GM12878 (cell line): ENCODE measurements at regions not wholly inside any gene's neighbourhood (a gene's known extent, or its start where the extent isn't known, plus 50 kb on each side); places are given as distances from the start of the nearest gene placed in this dataset.
A peak's percentile ranks its signal among the peaks of the same experiment; 100 is the strongest.

Experiments used
- ATAC-seq: fragments of 200-7000 bp; cut with Tn5 transposase; 3 replicates; pipeline ENCODE4 v1.9.1; 2020; ENCODE audit warnings: mild to moderate bottlenecking, moderate library complexity
- BruUV-seq: library from RNA; stranded (reverse); fragments of 400-500 nt; replicated peaks from 2 replicates; lab custom pipeline; 2021; lab: Mats Ljungman, UMichigan
- CTCF ChIA-PET: fragments of 300-600 bp; sonication (Branson Sonifier 250); formaldehyde crosslinking; extraction: SDS; loops from one replicate; lab custom pipeline; 2021; ENCODE audit warnings: inconsistent platforms; lab: Yijun Ruan, JAX
- POLR2A ChIA-PET: fragments of 350-600 bp; formaldehyde crosslinking; extraction: SDS; loops from one replicate; lab custom pipeline; 2021; ENCODE audit warnings: inconsistent platforms; lab: Charles Lee
- RAD21 ChIA-PET: fragments of 300-600 bp; sonication (Branson Sonifier 250); formaldehyde crosslinking; loops from one replicate; lab custom pipeline; 2023; ENCODE audit warnings: antibody characterized with exemption; ENCODE audit not compliant: unreplicated experiment; lab: Charles Lee
- SMC1A ChIA-PET: fragments of 300-600 bp; sonication (Branson Sonifier 250); formaldehyde crosslinking; loops from one replicate; lab custom pipeline; 2023; ENCODE audit not compliant: unreplicated experiment, uncharacterized antibody; lab: Charles Lee
- DNase-seq: peaks from one replicate; pipeline ENCODE4 v3.0.0-alpha.2; 2011; ENCODE audit warnings: low read depth, low spot score
- FAIRE-seq: peaks from 3 replicates; lab custom pipeline; 2011; peaks lifted over from hg19 to GRCh38; lab: Jason Lieb, UNC
- H2AFZ ChIP-seq: 2 replicates; pipeline ENCODE4 v1.6.0; 2011; ENCODE audit warnings: low read depth, low read length, control low read depth; ENCODE audit not compliant: control insufficient read depth
- H3K27ac ChIP-seq: 2 replicates; pipeline ENCODE4 v1.5.1; 2011; ENCODE audit warnings: control low read depth; ENCODE audit not compliant: control insufficient read depth, insufficient read depth
- H3K27me3 ChIP-seq, 2 experiments: replicated peaks in 1 of 2; 2 replicates each; pipeline versions ENCODE4 v1.6.0 to v1.6.1; 2011; ENCODE audit warnings: low read length in 1 of 2; ENCODE audit not compliant: control insufficient read depth in 2 of 2, insufficient read depth in 2 of 2
- H3K36me3 ChIP-seq, 2 experiments: 2 replicates each; pipeline ENCODE4 v1.5.1; 2011; ENCODE audit warnings: low read length in 1 of 2; ENCODE audit not compliant: control insufficient read depth in 2 of 2, insufficient read depth in 2 of 2
- H3K4me1 ChIP-seq: 2 replicates; pipeline ENCODE4 v1.6.1; 2011; ENCODE audit warnings: mild to moderate bottlenecking, low read length, moderate library complexity, mixed read lengths; ENCODE audit not compliant: control insufficient read depth, insufficient read depth
- H3K4me2 ChIP-seq: 2 replicates; pipeline ENCODE4 v1.6.0; 2011; ENCODE audit warnings: control low read depth; ENCODE audit not compliant: control insufficient read depth, insufficient read depth
- H3K4me3 ChIP-seq: fragments of 200-600 bp; sonication (generic); 2 replicates; pipeline ENCODE4 v1.5.1; 2016
- H3K79me2 ChIP-seq: 2 replicates; pipeline ENCODE4 v1.6.0; 2011; ENCODE audit warnings: low read length; ENCODE audit not compliant: control insufficient read depth, insufficient read depth
- H3K9ac ChIP-seq: 2 replicates; pipeline ENCODE4 v1.8.0; 2011; ENCODE audit warnings: low read length, control low read depth, mixed read lengths; ENCODE audit not compliant: control insufficient read depth, insufficient read depth
- H3K9me3 ChIP-seq: replicated peaks from 3 replicates; pipeline ENCODE4 v1.5.1; 2011; ENCODE audit warnings: mild to moderate bottlenecking, low read length; ENCODE audit not compliant: control insufficient read depth, insufficient read depth
- H4K20me1 ChIP-seq: 2 replicates; pipeline ENCODE4 v1.6.0; 2011; ENCODE audit not compliant: control insufficient read depth, insufficient read depth
- BMI1 ChIP-seq: fragments of 450-650 bp; IDR thresholded peaks from 2 replicates; pipeline ENCODE4 v1.6.1; 2016; ENCODE audit warnings: mild to moderate bottlenecking, moderate library complexity, borderline replicate concordance
- IKZF2 ChIP-seq, 2 experiments: fragments of 450-650 bp; IDR thresholded peaks; 2 replicates each; pipeline ENCODE4 v1.6.1; 2017; ENCODE audit warnings: mild to moderate bottlenecking in 2 of 2, moderate library complexity in 2 of 2
- IRF3 ChIP-seq: fragments of 450-650 bp; IDR thresholded peaks from 2 replicates; pipeline ENCODE4 v1.6.1; 2014; ENCODE audit warnings: mild to moderate bottlenecking
- IRF4 ChIP-seq: IDR thresholded peaks from 2 replicates; pipeline ENCODE4 v1.6.1; 2011; ENCODE audit warnings: low read depth, low read length
- MEF2B ChIP-seq: fragments of 450-650 bp; IDR thresholded peaks from 2 replicates; pipeline ENCODE4 v1.6.1; 2018; ENCODE audit warnings: mild to moderate bottlenecking, moderate library complexity; ENCODE audit not compliant: partially characterized antibody, poor library complexity, severe bottlenecking
- MTA2 ChIP-seq: fragments of 450-650 bp; IDR thresholded peaks from 2 replicates; pipeline ENCODE4 v1.6.1; 2016; ENCODE audit warnings: low read depth, mild to moderate bottlenecking, moderate library complexity
- MTA3 ChIP-seq: IDR thresholded peaks from 2 replicates; pipeline ENCODE4 v1.6.1; 2012; ENCODE audit warnings: low read length, inconsistent platforms, borderline replicate concordance
- NFXL1 ChIP-seq: fragments of 450-650 bp; IDR thresholded peaks from 2 replicates; pipeline ENCODE4 v1.6.1; 2017; ENCODE audit warnings: antibody characterized with exemption, mild to moderate bottlenecking, borderline replicate concordance
- NRF1 ChIP-seq: conservative IDR thresholded peaks from 2 replicates; pipeline ENCODE4 v1.6.1; 2011; ENCODE audit warnings: mild to moderate bottlenecking, low read depth, low read length, improper control_type of control experiment
- POLR2AphosphoS5 ChIP-seq: IDR thresholded peaks from 2 replicates; pipeline ENCODE4 v1.6.1; 2011; ENCODE audit warnings: mild to moderate bottlenecking, low read length, inconsistent platforms
- POU2F2 ChIP-seq: IDR thresholded peaks from 3 replicates; pipeline ENCODE4 v1.6.1; 2011; ENCODE audit warnings: low read depth, mild to moderate bottlenecking, low read length, borderline replicate concordance
- RBBP5 ChIP-seq: fragments of 200-600 bp; sonication (generic); conservative IDR thresholded peaks from 2 replicates; pipeline ENCODE4 v1.6.1; 2016
- RELA ChIP-seq: fragments of 450-650 bp; IDR thresholded peaks from 2 replicates; pipeline ENCODE4 v1.8.0; 2014; ENCODE audit warnings: borderline replicate concordance; ENCODE audit not compliant: partially characterized antibody
- SIN3A ChIP-seq: IDR thresholded peaks from 2 replicates; pipeline ENCODE4 v1.6.1; 2012; ENCODE audit warnings: low read depth, low read length, improper control_type of control experiment
- SIX5 ChIP-seq: IDR thresholded peaks from 2 replicates; pipeline ENCODE4 v1.6.1; 2011; ENCODE audit warnings: mild to moderate bottlenecking, low read depth, low read length, moderate library complexity; ENCODE audit not compliant: severe bottlenecking
- SPI1 ChIP-seq: IDR thresholded peaks from 2 replicates; pipeline ENCODE4 v1.6.1; 2011; ENCODE audit warnings: low read depth, mild to moderate bottlenecking, low read length, moderate library complexity, borderline replicate concordance; ENCODE audit not compliant: insufficient read depth
- USF2 ChIP-seq: IDR thresholded peaks from 2 replicates; pipeline ENCODE4 v1.6.1; 2011; ENCODE audit warnings: low read depth, low read length, improper control_type of control experiment, borderline replicate concordance
- ZBED1 ChIP-seq: IDR thresholded peaks from 2 replicates; pipeline ENCODE4 v1.6.1; 2016; ENCODE audit warnings: borderline replicate concordance
- ZNF384 ChIP-seq: IDR thresholded peaks from 2 replicates; pipeline ENCODE4 v1.6.1; 2012; ENCODE audit warnings: low read depth, mild to moderate bottlenecking, low read length, improper control_type of control experiment, borderline replicate concordance
- WGBS: methylation state at CpG from one replicate; pipeline ENCODE4 v1.1.6; 2016; ENCODE audit warnings: low lambda C conversion rate; ENCODE audit not compliant: insufficient replicate concordance, insufficient coverage; ENCODE audit errors: missing lambda C conversion rate; 5-methylcytosine and 5-hydroxymethylcytosine counted together
- in situ Hi-C: fragments of 300-500 bp; cut with MboI; formaldehyde crosslinking; loops from 9 replicates; pipeline ENCODE4 v1.14.3; 2018; ENCODE audit warnings: mixed read lengths
- intact Hi-C: fragments of 100-400 bp; cut with micrococcal nuclease; formaldehyde crosslinking; loops from one replicate; pipeline ENCODE4 v1.14.2; 2022; ENCODE audit not compliant: unreplicated experiment

- 35% methylated on average over 14 of the region's 14 CpGs for WGBS
- peak; percentile 18 for FAIRE-seq
Measured at GRCh38 chr20:40781327-40782042, 92.4 kb upstream of the MAFB start.

DNA sequence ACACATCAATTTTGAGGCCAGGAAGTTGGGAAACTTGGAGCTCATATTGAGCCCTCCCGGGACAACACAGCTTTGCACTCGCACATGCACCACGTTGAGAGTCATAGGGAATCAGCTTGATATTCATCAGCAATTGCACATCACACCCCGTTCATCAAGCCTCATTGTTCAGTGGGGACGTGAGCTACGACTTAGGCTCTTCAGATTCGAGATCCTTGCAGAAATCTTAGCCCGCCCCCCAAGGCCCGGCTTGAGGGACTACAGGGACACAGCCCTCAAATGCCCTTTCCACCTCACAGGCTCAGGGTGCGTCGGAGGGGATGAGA lies 93.0 kb upstream of the MAFB start:
- POLR2A ChIA-PET, result no interaction called here
- Histone ChIP-seq H2AFZ (no peak overlapping the region), H3K79me2 (no peaks in the 10 kb centered on the region), H3K27ac (no peak overlapping the region), H3K36me3 (no peaks in the 10 kb centered on the region), H3K9ac (no peak overlapping the region), H4K20me1 (no peaks in the 10 kb centered on the region), H3K9me3 (no peaks in the 10 kb centered on the region), H3K4me1 (no peaks in the 10 kb centered on the region), H3K4me3 (no peak overlapping the region), H3K4me2 (no peak overlapping the region), H3K27me3 (no peaks in the 10 kb centered on the region; a peak in 2 of 4 replicates)
- RAD21 ChIA-PET, result interaction anchor here (0.7 kb wide), 1 partner anchor 143 kb away, joined by 3 read pairs; no protein-coding TSS in a partner anchor
- BruUV-seq, result no TSS peak
- FAIRE-seq (no peak), ATAC-seq (no peak), DNase-seq (no peak)
- SMC1A ChIA-PET, result no interaction called here
- in situ Hi-C loops, result no loop called here
- intact Hi-C loops, result no loop called here
- CTCF ChIA-PET, result interaction anchor here (1.4 to 1.6 kb wide), 2 partner anchors 10 to 16 kb away, joined by 3 to 5 read pairs; no protein-coding TSS in a partner anchor
- WGBS, result 34% methylated on average over 11 of the region's 11 CpGs
- no peak for TF ChIP-seq BMI1
- TF ChIP-seq MTA2, result no peak
- TF ChIP-seq NRF1, result no peak
- no peak for TF ChIP-seq RELA
- no peak for TF ChIP-seq POLR2AphosphoS5
- TF ChIP-seq IKZF2 (IDR thresholded peaks at IDR 0.05), result no peak
- TF ChIP-seq IRF3, result no peak
- no peak for TF ChIP-seq POU2F2
- TF ChIP-seq ZNF384, result no peak
- no peak for TF ChIP-seq SIX5
- no peak for TF ChIP-seq IRF4
- no peak for TF ChIP-seq SIN3A

More at GRCh38 chr20:40781327-40782042, 92.4 kb upstream of the MAFB start:
- Histone ChIP-seq H4K20me1 (no peaks in the 10 kb centered on the region), H3K27me3 (no peaks in the 10 kb centered on the region; a peak in 2 of 4 replicates), H3K4me3 (no peak overlapping the region), H3K27ac (no peak overlapping the region), H3K79me2 (no peaks in the 10 kb centered on the region), H3K9me3 (no peaks in the 10 kb centered on the region), H2AFZ (no peak overlapping the region), H3K9ac (no peak overlapping the region), H3K4me2 (no peak overlapping the region), H3K4me1 (no peaks in the 10 kb centered on the region), H3K36me3 (no peaks in the 10 kb centered on the region)
- intact Hi-C loops, result no loop called here
- ATAC-seq (no peak), DNase-seq (no peak)
- BruUV-seq, result no TSS peak
- in situ Hi-C loops, result no loop called here
- ChIA-PET CTCF (interaction anchor here (1.4 to 1.6 kb wide), 2 partner anchors 10 to 16 kb away, joined by 3 to 5 read pairs; no protein-coding TSS in a partner anchor), POLR2A (no interaction called here), SMC1A (no interaction called here), RAD21 (interaction anchor here (0.7 kb wide), 1 partner anchor 144 kb away, joined by 3 read pairs; no protein-coding TSS in a partner anchor)
- TF ChIP-seq MTA3 (no peak), RBBP5 (no peak), MEF2B (no peak), ZBED1 (no peak), SPI1 (no peak), NFXL1 (no peak), IRF4 (no peak), USF2 (no peak)
